BLaER1 treated with 17β-estradiol and CSF1 and Interleukin-3, amounts not matched to agents 10 nM and 100 nM (cell line): ENCODE measurements at regions not wholly inside any gene's neighbourhood (a gene's known extent, or its start where the extent isn't known, plus 50 kb on each side); places are given as distances from the start of the nearest gene placed in this dataset.
A peak's percentile ranks its signal among the peaks of the same experiment; 100 is the strongest.

Experiments used
- H3K27ac ChIP-seq, 11 experiments: shearing (Covaris generic); formaldehyde crosslinking; 2 replicates each; pipeline ENCODE4 v1.8.1; 2022
- H3K27me3 ChIP-seq, 11 experiments: shearing (Covaris generic); formaldehyde crosslinking; 2 replicates each; pipeline ENCODE4 v1.8.1; 2022
- H3K36me3 ChIP-seq, 11 experiments: shearing (Covaris generic); formaldehyde crosslinking; 2 replicates each; pipeline ENCODE4 v1.8.1; 2022
- H3K4me1 ChIP-seq, 10 experiments: shearing (Covaris generic); formaldehyde crosslinking; 2 replicates each; pipeline ENCODE4 v1.8.1; 2022
- H3K4me2 ChIP-seq, 11 experiments: shearing (Covaris generic); formaldehyde crosslinking; 2 replicates each; pipeline ENCODE4 v1.8.1; 2022
- H3K4me3 ChIP-seq, 10 experiments: shearing (Covaris generic); formaldehyde crosslinking; 2 replicates each; pipeline ENCODE4 v1.8.1; 2022
- H3K9ac ChIP-seq, 11 experiments: shearing (Covaris generic); formaldehyde crosslinking; 2 replicates each; pipeline ENCODE4 v1.8.1; 2022
- H3K9me3 ChIP-seq, 11 experiments: shearing (Covaris generic); formaldehyde crosslinking; replicated peaks in 1 of 11; 2 replicates each; pipeline ENCODE4 v1.8.1; 2022
- H4K20me1 ChIP-seq, 11 experiments: shearing (Covaris generic); formaldehyde crosslinking; 2 replicates each; pipeline ENCODE4 v1.8.1; 2022
- Cebpa-rat ChIP-seq, 11 experiments: shearing (Covaris generic); IDR thresholded peaks; 2 replicates each; pipeline ENCODE4 v1.8.1; 2022

DNA sequence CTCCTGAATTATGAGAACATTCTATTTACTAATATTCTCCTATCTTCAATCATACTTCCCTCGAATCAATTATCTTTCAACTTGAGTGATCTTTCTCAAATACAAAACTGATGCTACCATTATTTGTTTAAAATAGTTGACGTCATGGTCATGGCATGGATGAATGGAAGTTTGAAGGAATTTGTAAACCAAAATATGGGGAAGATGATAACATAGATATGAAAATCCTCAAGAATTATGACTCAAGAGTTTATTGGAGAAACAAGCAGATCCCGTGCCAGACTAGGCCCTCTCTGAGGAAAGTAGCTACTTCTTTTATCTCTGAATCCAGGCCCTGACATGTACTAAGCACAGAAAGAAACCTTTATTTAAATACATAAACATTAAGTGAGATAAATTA, 270.4 kb upstream of the MC4R start:
- Histone ChIP-seq H3K4me3 (no peak overlapping the region), H4K20me1 (no peaks in the 10 kb centered on the region), H3K9ac (no peak overlapping the region), H3K27me3 (no peaks in the 10 kb centered on the region), H3K36me3 (no peaks in the 10 kb centered on the region), H3K4me1 (no peaks in the 10 kb centered on the region), H3K4me2 (no peak overlapping the region), H3K9me3 (0 out of 22 replicates have a peak, but pooled peaks cover 0 to 5% (median 0%) of the 10 kb centered on the region in 11 experiments), H3K27ac (no peak overlapping the region)
- no peak for TF ChIP-seq Cebpa-rat (IDR thresholded peaks at IDR 0.05)

- no peaks in the 10 kb centered on the region for H3K9me3 ChIP-seq
- no peak for TF ChIP-seq Cebpa-rat (IDR thresholded peaks at IDR 0.05)
- no peaks in the 10 kb centered on the region for H3K36me3 ChIP-seq
- no peak overlapping the region for H3K4me3 ChIP-seq
- H4K20me1 ChIP-seq, result no peaks in the 10 kb centered on the region
- H3K27me3 ChIP-seq, result no peaks in the 10 kb centered on the region
- H3K4me2 ChIP-seq, result no peak overlapping the region
- no peak overlapping the region for H3K9ac ChIP-seq
- H3K27ac ChIP-seq, result no peak overlapping the region
- H3K4me1 ChIP-seq, result no peaks in the 10 kb centered on the region
These were observed 274.1 kb upstream of the MC4R start for GRCh38 chr18:60646725-60647124.

GRCh38 chr18:60649107-60649506, 276.5 kb upstream of the MC4R start:
- no peaks in the 10 kb centered on the region for H3K27me3 ChIP-seq
- no peak overlapping the region for H3K4me3 ChIP-seq
- no peaks in the 10 kb centered on the region for H4K20me1 ChIP-seq
- no peak overlapping the region for H3K9ac ChIP-seq
- no peak overlapping the region for H3K27ac ChIP-seq
- H3K36me3 ChIP-seq, result no peaks in the 10 kb centered on the region
- no peaks in the 10 kb centered on the region for H3K4me1 ChIP-seq
- H3K4me2 ChIP-seq, result no peak overlapping the region
- no peak for TF ChIP-seq Cebpa-rat (IDR thresholded peaks at IDR 0.05)
- no peaks in the 10 kb centered on the region for H3K9me3 ChIP-seq

DNA sequence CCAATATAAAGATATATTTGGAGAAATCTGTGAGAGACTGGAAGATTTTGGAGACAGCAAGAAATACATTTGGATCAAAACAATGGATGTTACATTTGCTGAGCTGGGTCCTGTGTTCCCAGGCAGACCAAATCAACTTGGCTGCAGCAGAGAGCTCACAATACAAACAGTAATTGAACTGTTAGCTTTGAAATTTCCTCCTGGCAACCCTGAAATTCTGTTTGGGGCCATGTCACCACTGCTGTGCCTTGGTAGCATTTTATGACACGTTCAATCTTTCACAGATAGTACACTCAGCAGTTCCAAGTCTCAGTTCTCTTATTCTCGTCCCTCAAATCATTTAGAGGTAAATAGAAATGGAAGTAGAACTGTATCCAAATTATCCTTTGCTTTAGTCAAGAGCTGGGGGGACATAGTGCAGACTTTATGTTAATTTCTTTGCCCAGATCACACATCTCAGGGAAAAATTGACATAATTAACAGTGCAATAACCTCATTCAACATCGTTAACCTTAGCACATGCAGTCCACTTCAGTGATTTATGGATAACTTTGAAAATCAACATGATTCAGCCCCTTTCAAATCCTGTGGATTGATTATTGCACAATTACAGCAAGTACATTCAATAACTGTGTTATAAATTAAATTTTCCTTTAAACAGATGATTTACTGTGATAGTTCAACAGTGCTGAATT, 277.4 kb upstream of the MC4R start:
- Histone ChIP-seq H3K4me3 (no peak overlapping the region), H3K4me2 (no peak overlapping the region), H4K20me1 (no peaks in the 10 kb centered on the region), H3K36me3 (no peaks in the 10 kb centered on the region), H3K27ac (no peak overlapping the region), H3K4me1 (no peaks in the 10 kb centered on the region), H3K27me3 (no peaks in the 10 kb centered on the region), H3K9ac (no peak overlapping the region), H3K9me3 (no peaks in the 10 kb centered on the region)
- no peak for TF ChIP-seq Cebpa-rat (IDR thresholded peaks at IDR 0.05)

DNA sequence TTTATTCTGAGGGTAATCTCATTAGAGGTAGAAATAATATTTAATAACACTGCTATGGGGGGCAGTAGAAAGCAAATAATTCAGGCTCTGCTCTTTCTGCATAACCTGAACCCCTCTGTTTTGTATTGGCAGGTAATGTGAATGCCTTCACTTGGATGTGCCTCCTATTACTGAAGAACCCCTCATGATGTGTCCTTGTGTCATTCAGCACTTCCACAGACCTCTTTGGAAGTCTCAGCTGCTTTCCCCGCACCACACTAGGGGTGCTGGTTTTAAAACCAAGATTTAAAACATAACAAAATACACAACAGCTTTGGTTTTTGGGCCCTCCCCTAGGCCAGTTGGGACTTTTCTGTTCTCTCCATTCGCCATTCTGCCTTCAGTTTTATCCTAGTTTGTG, 281.7 kb upstream of the MC4R start:
- Histone ChIP-seq H3K4me2 (no peak overlapping the region), H3K4me1 (peaks cover 0 to 14% (median 12%) of the 10 kb centered on the region in 10 experiments; a peak in 12 of 20 replicates), H3K27me3 (no peaks in the 10 kb centered on the region), H3K9me3 (no peaks in the 10 kb centered on the region), H4K20me1 (no peaks in the 10 kb centered on the region), H3K27ac (no peak overlapping the region), H3K9ac (no peak overlapping the region), H3K4me3 (no peak overlapping the region), H3K36me3 (no peaks in the 10 kb centered on the region)
- TF ChIP-seq Cebpa-rat (IDR thresholded peaks at IDR 0.05), result no peak

- no peaks in the 10 kb centered on the region for H3K27me3 ChIP-seq
- H3K36me3 ChIP-seq, result no peaks in the 10 kb centered on the region
- no peak overlapping the region for H3K4me3 ChIP-seq
- H4K20me1 ChIP-seq, result no peaks in the 10 kb centered on the region
- 0 out of 22 replicates have a peak overlapping the region, but pooled peaks of 1 of the 11 experiments have one; percentile 32 for H3K9ac ChIP-seq
- peak overlapping the region in 7 of 11 experiments; percentile 10 to 65 (median 46); a peak in 13 of 22 replicates for H3K4me2 ChIP-seq
- no peaks in the 10 kb centered on the region for H3K9me3 ChIP-seq
- TF ChIP-seq Cebpa-rat (IDR thresholded peaks at IDR 0.05), result peak in 2 of 11 experiments; percentile 34 to 62; a peak in 2 of 22 replicates
- peaks cover 0 to 14% (median 12%) of the 10 kb centered on the region in 10 experiments; a peak in 12 of 20 replicates for H3K4me1 ChIP-seq
- peak overlapping the region in 5 of 11 experiments; percentile 43 to 75 (median 61); a peak in 9 of 22 replicates for H3K27ac ChIP-seq
These were observed 284.0 kb upstream of the MC4R start for GRCh38 chr18:60656553-60656952.

- Histone ChIP-seq H3K27ac (no peak overlapping the region), H3K4me2 (no peak overlapping the region), H3K36me3 (no peaks in the 10 kb centered on the region), H4K20me1 (no peaks in the 10 kb centered on the region), H3K9me3 (peaks cover 0 to 13% (median 5%) of the 10 kb centered on the region in 11 experiments; a peak in 7 of 22 replicates), H3K4me1 (no peaks in the 10 kb centered on the region), H3K4me3 (no peak overlapping the region), H3K27me3 (no peaks in the 10 kb centered on the region), H3K9ac (no peak overlapping the region)
- no peak for TF ChIP-seq Cebpa-rat (IDR thresholded peaks at IDR 0.05)
These were observed 289.9 kb upstream of the MC4R start for GRCh38 chr18:60662491-60662890.

DNA sequence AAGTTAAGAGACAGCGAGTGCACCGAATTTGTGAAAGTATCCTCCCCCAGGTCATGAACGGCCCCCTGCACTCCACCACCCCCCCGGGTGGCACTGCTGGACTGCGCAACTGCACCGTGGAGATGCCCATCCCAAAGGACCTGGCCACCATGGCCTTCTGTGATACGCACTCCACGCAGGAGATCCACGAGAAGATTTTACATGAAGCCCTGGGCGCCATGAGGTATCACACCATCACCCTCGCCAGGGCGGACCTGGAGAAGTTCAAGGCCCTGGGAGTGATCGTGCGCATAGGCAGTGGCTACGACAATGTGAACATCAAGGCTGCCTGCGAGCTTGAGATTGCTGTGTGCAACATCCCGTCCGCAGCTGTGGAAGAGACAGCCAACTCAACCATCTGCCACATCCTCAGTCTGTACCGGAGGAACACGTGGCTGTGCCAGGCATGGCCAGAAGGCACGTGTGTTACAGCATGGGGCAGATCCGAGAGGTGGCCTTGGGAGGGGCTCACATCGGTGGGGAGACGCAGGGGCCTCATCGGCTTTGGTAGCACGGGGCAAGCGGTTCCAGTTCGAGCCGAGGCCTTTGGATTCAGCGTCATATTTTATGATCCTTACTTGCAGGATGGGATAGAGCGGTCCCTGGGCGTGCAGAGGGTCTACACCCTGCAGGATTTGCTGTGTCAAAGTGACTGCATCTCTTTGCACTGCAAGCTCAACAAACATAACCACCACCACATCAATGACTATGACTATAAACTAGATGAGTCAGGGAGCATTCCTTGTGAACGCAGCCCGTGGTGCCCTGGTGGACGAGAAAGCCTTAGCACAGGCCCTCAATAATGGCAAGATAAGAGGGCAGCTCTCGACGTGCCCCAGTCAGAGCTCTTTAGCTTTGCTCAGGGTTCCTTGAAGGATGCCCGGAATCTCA, 290.8 kb upstream of the MC4R start:
- Histone ChIP-seq H3K4me3 (no peak overlapping the region), H3K27ac (no peak overlapping the region), H4K20me1 (no peaks in the 10 kb centered on the region), H3K9me3 (peaks cover 0 to 13% (median 5%) of the 10 kb centered on the region in 11 experiments; a peak in 7 of 22 replicates), H3K36me3 (no peaks in the 10 kb centered on the region), H3K9ac (no peak overlapping the region), H3K27me3 (no peaks in the 10 kb centered on the region), H3K4me1 (no peaks in the 10 kb centered on the region), H3K4me2 (no peak overlapping the region)
- no peak for TF ChIP-seq Cebpa-rat (IDR thresholded peaks at IDR 0.05)

- H3K27me3 ChIP-seq, result no peaks in the 10 kb centered on the region
- no peak overlapping the region for H3K27ac ChIP-seq
- H3K36me3 ChIP-seq, result no peaks in the 10 kb centered on the region
- no peaks in the 10 kb centered on the region for H3K4me1 ChIP-seq
- H4K20me1 ChIP-seq, result no peaks in the 10 kb centered on the region
- no peak overlapping the region for H3K4me3 ChIP-seq
- H3K4me2 ChIP-seq, result no peak overlapping the region
- H3K9ac ChIP-seq, result no peak overlapping the region
- peaks cover 0 to 13% (median 5%) of the 10 kb centered on the region in 11 experiments; a peak in 7 of 22 replicates for H3K9me3 ChIP-seq
- TF ChIP-seq Cebpa-rat (IDR thresholded peaks at IDR 0.05), result no peak
These were observed 292.2 kb upstream of the MC4R start for GRCh38 chr18:60664736-60665135.
